ENCODE measurements at regions not wholly inside any gene's neighbourhood (a gene's known extent, or its start where the extent isn't known, plus 50 kb on each side); places are given as distances from the start of the nearest gene placed in this dataset.

GRCh38 chr4:111048316-111048715, 425.4 kb upstream of the PITX2 start:
- H2AFZ ChIP-seq (ENCODE audit: low read depth, low read length), result no peak overlapping the region
- no peak for TF ChIP-seq MNT (conservative IDR thresholded peaks at IDR 0.05)
- no peak for TF ChIP-seq TFE3 (CRISPR knock-in tag; IDR thresholded peaks at IDR 0.05)
- no peak for TF ChIP-seq PURB (CRISPR knock-in tag; IDR thresholded peaks at IDR 0.05; ENCODE audit: low read depth)
- no peak for TF ChIP-seq MAX (CRISPR knock-in tag; IDR thresholded peaks at IDR 0.05)
- no peak for TF ChIP-seq HNRNPL (IDR thresholded peaks at IDR 0.05; ENCODE audit: low read depth, low read length)
- TF ChIP-seq MYBL2 (IDR thresholded peaks at IDR 0.05; ENCODE audit: low read depth), result no peak
- no peak for TF ChIP-seq MYBL2 (CRISPR knock-in tag; IDR thresholded peaks at IDR 0.05; ENCODE audit: borderline replicate concordance)
- no peak for TF ChIP-seq NFE2L1 (tag; IDR thresholded peaks at IDR 0.05; ENCODE audit: borderline replicate concordance, low read depth)
- no peak for TF ChIP-seq GABPB2 (CRISPR knock-in tag; conservative IDR thresholded peaks at IDR 0.05)
- no peak for TF ChIP-seq MTF1 (CRISPR knock-in tag; IDR thresholded peaks at IDR 0.05; ENCODE audit: borderline replicate concordance)
- TF ChIP-seq MIER1 (IDR thresholded peaks at IDR 0.05; ENCODE audit: low read depth), result no peak
- no peak for TF ChIP-seq DLX4 (CRISPR knock-in tag; IDR thresholded peaks at IDR 0.05)
- TF ChIP-seq TEAD4 (IDR thresholded peaks at IDR 0.05; ENCODE audit: low read length), result no peak
- TF ChIP-seq TEAD4 (CRISPR knock-in tag; IDR thresholded peaks at IDR 0.05; ENCODE audit: borderline replicate concordance), result no peak
- TF ChIP-seq ZNF639 (CRISPR knock-in tag; conservative IDR thresholded peaks at IDR 0.05 in 1 of 2, IDR thresholded peaks at IDR 0.05 in 1 of 2), result no peak
- no peak for TF ChIP-seq USF1 (CRISPR knock-in tag; IDR thresholded peaks at IDR 0.05)
- TF ChIP-seq NRF1 (conservative IDR thresholded peaks at IDR 0.05 in 1 of 2, IDR thresholded peaks at IDR 0.05 in 1 of 2), result no peak

More at GRCh38 chr4:111048316-111048715, 425.4 kb upstream of the PITX2 start:
- H3K4me2 ChIP-seq (ENCODE audit: insufficient read depth, low read length), result no peak overlapping the region
- ChIA-PET CTCF (ENCODE audit: low intra/inter-chr PET ratio) (no interaction called here), POLR2A (no interaction called here)
- H3K27me3 ChIP-seq (ENCODE audit: control insufficient read depth in 2 of 2, insufficient read depth in 2 of 2, low read length in 2 of 2), result no peaks in the 10 kb centered on the region
- H3K4me1 ChIP-seq (replicated peaks in 1 of 2; ENCODE audit: control insufficient read depth in 2 of 2, insufficient read depth in 2 of 2, low read length in 2 of 2), result no peaks in the 10 kb centered on the region
- H3K4me3 ChIP-seq, result no peak overlapping the region
- H3K27ac ChIP-seq (ENCODE audit: extremely low read depth, low read depth, low read length), result no peak overlapping the region
- FAIRE-seq, result no peak
- WGBS (ENCODE audit: insufficient coverage, low coverage, missing lambda C conversion rate), result 2% methylated on average over 5 of the region's 5 CpGs
- no peak overlapping the region for H3K9ac ChIP-seq (ENCODE audit: insufficient read depth in 1 of 2, low read depth in 2 of 2, low read length in 2 of 2)
- H3K79me2 ChIP-seq (ENCODE audit: control insufficient read depth, insufficient read depth, low read length), result no peaks in the 10 kb centered on the region
- H3K9me1 ChIP-seq (ENCODE audit: control insufficient read depth, insufficient read depth, low read length), result no peaks in the 10 kb centered on the region
- 0 out of 2 replicates have a peak, but pooled peaks cover 2% of the 10 kb centered on the region for H3K9me3 ChIP-seq (replicated peaks; ENCODE audit: control insufficient read depth, insufficient read depth, low read depth, low read length)
- BruUV-seq (replicated peaks), result no TSS peak
- no peaks in the 10 kb centered on the region for H3K36me3 ChIP-seq (ENCODE audit: control insufficient read depth, insufficient read depth, low read length)
- H4K20me1 ChIP-seq (replicated peaks; ENCODE audit: control insufficient read depth, insufficient read depth, low read length), result no peaks in the 10 kb centered on the region
- intact Hi-C loops (cut with micrococcal nuclease), result no loop called here
- no peak for DNase-seq (ENCODE audit: extremely low read depth in 1 of 4, low spot score in 3 of 4)
- ATAC-seq, result no peak
- in situ Hi-C loops (cut with MboI), result no loop called here
